Liver (tissue), 8 donors: ENCODE measurements at regions not wholly inside any gene's neighbourhood (a gene's known extent, or its start where the extent isn't known, plus 50 kb on each side); places are given as distances from the start of the nearest gene placed in this dataset.

Source experiments
- DNase-seq: peaks from one replicate; pipeline ENCODE4 v3.0.0-alpha.2; 2017; ENCODE audit warnings: low spot score
- H3K27ac ChIP-seq, 2 donors: one replicate each; pipeline ENCODE4 v1.7.0; 2013; ENCODE audit warnings: inconsistent platforms in 2 of 2, low read length in 2 of 2, control low read depth in 1 of 2, low read depth in 1 of 2, mild to moderate bottlenecking in 1 of 2
- H3K27me3 ChIP-seq, 4 donors: one replicate each; pipeline versions ENCODE4 v1.6.1 to v1.7.0; 2013; ENCODE audit warnings: low read length in 3 of 4, inconsistent platforms in 1 of 4, mild to moderate bottlenecking in 1 of 4, moderate library complexity in 1 of 4; ENCODE audit not compliant: control insufficient read depth in 4 of 4, insufficient read depth in 4 of 4
- H3K36me3 ChIP-seq, 4 donors: one replicate each; pipeline versions ENCODE4 v1.6.1 to v1.7.0; 2013; ENCODE audit warnings: low read length in 3 of 4, mild to moderate bottlenecking in 3 of 4, low read depth in 1 of 4, moderate library complexity in 1 of 4; ENCODE audit not compliant: control insufficient read depth in 4 of 4, insufficient read depth in 3 of 4
- H3K4me1 ChIP-seq, 4 donors: one replicate each; pipeline versions ENCODE4 v1.6.1 to v1.7.0; 2013; ENCODE audit warnings: low read length in 3 of 4, mild to moderate bottlenecking in 3 of 4, moderate library complexity in 1 of 4; ENCODE audit not compliant: control insufficient read depth in 4 of 4, insufficient read depth in 4 of 4
- H3K4me3 ChIP-seq, 3 donors: one replicate each; pipeline versions ENCODE4 v1.6.1 to v1.7.0; 2013; ENCODE audit warnings: low read length in 3 of 3, control low read depth in 1 of 3, low read depth in 1 of 3, mild to moderate bottlenecking in 1 of 3
- H3K9ac ChIP-seq, 2 donors: one replicate each; pipeline ENCODE4 v1.7.0; 2013; ENCODE audit warnings: low read length in 2 of 2, mild to moderate bottlenecking in 2 of 2, moderate library complexity in 2 of 2, control low read depth in 1 of 2, low read depth in 1 of 2
- H3K9me3 ChIP-seq, 4 donors: one replicate each; pipeline versions ENCODE4 v1.6.1 to v1.7.0; 2013; ENCODE audit warnings: low read length in 3 of 4; ENCODE audit not compliant: control insufficient read depth in 4 of 4
- EGR1 ChIP-seq, 2 donors: IDR thresholded peaks; 2 replicates each; pipeline ENCODE4 v1.6.1; 2016 to 2018; ENCODE audit warnings: antibody characterized with exemption in 2 of 2, low read depth in 2 of 2
- FOXA1 ChIP-seq: IDR thresholded peaks from 2 replicates; pipeline ENCODE4 v1.6.1; 2016; ENCODE audit warnings: antibody characterized with exemption
- FOXA2 ChIP-seq: IDR thresholded peaks from 2 replicates; pipeline ENCODE4 v1.6.1; 2016; ENCODE audit warnings: antibody characterized with exemption
- GABPA ChIP-seq, 2 donors: IDR thresholded peaks in 1 of 2; conservative IDR thresholded peaks in 1 of 2; 2 replicates each; pipeline ENCODE4 v1.6.1; 2016; ENCODE audit warnings: antibody characterized with exemption in 2 of 2, mild to moderate bottlenecking in 1 of 2, moderate library complexity in 1 of 2
- HNF4A ChIP-seq, 2 donors: conservative IDR thresholded peaks; 2 replicates each; pipeline ENCODE4 v1.6.1; 2016; ENCODE audit warnings: antibody characterized with exemption in 2 of 2, mild to moderate bottlenecking in 2 of 2
- HNF4G ChIP-seq: IDR thresholded peaks from 2 replicates; pipeline ENCODE4 v1.6.1; 2016; ENCODE audit warnings: antibody characterized with exemption
- JUND ChIP-seq, 2 donors: IDR thresholded peaks; 2 replicates each; pipeline ENCODE4 v1.6.1; 2016; ENCODE audit warnings: antibody characterized with exemption in 2 of 2
- NR2F2 ChIP-seq: IDR thresholded peaks from 2 replicates; pipeline ENCODE4 v1.6.1; 2016; ENCODE audit warnings: antibody characterized with exemption
- RAD21 ChIP-seq, 2 donors: IDR thresholded peaks; 2 replicates each; pipeline ENCODE4 v1.6.1; 2016; ENCODE audit warnings: antibody characterized with exemption in 2 of 2, mild to moderate bottlenecking in 2 of 2
- RXRA ChIP-seq, 2 donors: IDR thresholded peaks; 2 replicates each; pipeline ENCODE4 v1.6.1; 2017 to 2018; ENCODE audit warnings: antibody characterized with exemption in 2 of 2, mild to moderate bottlenecking in 1 of 2
- SP1 ChIP-seq: IDR thresholded peaks from 2 replicates; pipeline ENCODE4 v1.6.1; 2018; ENCODE audit warnings: antibody characterized with exemption, mild to moderate bottlenecking
- TAF1 ChIP-seq: conservative IDR thresholded peaks from 2 replicates; pipeline ENCODE4 v1.6.1; 2016; ENCODE audit warnings: antibody characterized with exemption, mild to moderate bottlenecking
- YY1 ChIP-seq: IDR thresholded peaks from 2 replicates; pipeline ENCODE4 v1.6.1; 2016; ENCODE audit warnings: antibody characterized with exemption, mild to moderate bottlenecking
- whole genome bisulfite sequencing: extraction: QIAGEN DNeasy Blood & Tissue Kit; methylation state at CpG from one replicate; pipeline ENCODE4 v1.1.7; 2013; 5-methylcytosine and 5-hydroxymethylcytosine counted together
- TF ChIP-seq, protein P1 (sequence below): fragments of 150-350 bp; IDR thresholded peaks from 2 replicates; pipeline ENCODE4 v1.5.1; 2017; ENCODE audit warnings: improper control_type of control experiment, low read depth, low read length; ENCODE audit not compliant: missing input control
- TF ChIP-seq, protein P2 (sequence below): IDR thresholded peaks from 2 replicates; pipeline ENCODE4 v1.6.1; 2016; ENCODE audit warnings: antibody characterized with exemption
- TF ChIP-seq, protein P3 (sequence below): IDR thresholded peaks from 2 replicates; pipeline ENCODE4 v1.6.1; 2016; ENCODE audit warnings: antibody characterized with exemption, mild to moderate bottlenecking
- TF ChIP-seq, protein P4 (sequence below): IDR thresholded peaks from 2 replicates; pipeline ENCODE4 v1.6.1; 2016; ENCODE audit warnings: antibody characterized with exemption
- TF ChIP-seq, protein P5 (sequence below): IDR thresholded peaks from 2 replicates; pipeline ENCODE4 v1.6.1; 2016; ENCODE audit warnings: antibody characterized with exemption
- donor health status: healthy.
- donor health status: healthy.
- donor health status: healthy.
- donor health status: healthy.
- donor health status: healthy.

DNA sequence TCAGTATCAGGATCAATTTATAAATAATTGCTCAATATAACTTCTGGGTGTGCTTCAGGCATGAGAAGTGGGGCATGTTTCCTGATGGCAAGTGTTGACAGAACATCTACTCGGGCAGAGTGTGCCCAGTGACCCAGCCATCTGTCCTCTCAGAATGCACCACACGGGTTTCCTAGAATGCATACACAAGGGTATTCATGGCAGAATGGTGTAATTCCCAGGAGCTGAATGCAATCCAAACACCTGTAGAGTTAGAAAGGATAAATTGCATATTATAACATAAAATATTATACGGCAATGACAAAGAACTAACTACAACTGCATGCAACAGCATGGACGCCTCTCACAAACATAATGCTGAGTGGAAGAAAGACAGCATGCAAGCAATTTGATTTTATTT is 391.9 kb downstream of the SIPA1L2 start (continued):
- TF ChIP-seq, protein P1, sequence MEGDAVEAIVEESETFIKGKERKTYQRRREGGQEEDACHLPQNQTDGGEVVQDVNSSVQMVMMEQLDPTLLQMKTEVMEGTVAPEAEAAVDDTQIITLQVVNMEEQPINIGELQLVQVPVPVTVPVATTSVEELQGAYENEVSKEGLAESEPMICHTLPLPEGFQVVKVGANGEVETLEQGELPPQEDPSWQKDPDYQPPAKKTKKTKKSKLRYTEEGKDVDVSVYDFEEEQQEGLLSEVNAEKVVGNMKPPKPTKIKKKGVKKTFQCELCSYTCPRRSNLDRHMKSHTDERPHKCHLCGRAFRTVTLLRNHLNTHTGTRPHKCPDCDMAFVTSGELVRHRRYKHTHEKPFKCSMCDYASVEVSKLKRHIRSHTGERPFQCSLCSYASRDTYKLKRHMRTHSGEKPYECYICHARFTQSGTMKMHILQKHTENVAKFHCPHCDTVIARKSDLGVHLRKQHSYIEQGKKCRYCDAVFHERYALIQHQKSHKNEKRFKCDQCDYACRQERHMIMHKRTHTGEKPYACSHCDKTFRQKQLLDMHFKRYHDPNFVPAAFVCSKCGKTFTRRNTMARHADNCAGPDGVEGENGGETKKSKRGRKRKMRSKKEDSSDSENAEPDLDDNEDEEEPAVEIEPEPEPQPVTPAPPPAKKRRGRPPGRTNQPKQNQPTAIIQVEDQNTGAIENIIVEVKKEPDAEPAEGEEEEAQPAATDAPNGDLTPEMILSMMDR: no peak

DNA sequence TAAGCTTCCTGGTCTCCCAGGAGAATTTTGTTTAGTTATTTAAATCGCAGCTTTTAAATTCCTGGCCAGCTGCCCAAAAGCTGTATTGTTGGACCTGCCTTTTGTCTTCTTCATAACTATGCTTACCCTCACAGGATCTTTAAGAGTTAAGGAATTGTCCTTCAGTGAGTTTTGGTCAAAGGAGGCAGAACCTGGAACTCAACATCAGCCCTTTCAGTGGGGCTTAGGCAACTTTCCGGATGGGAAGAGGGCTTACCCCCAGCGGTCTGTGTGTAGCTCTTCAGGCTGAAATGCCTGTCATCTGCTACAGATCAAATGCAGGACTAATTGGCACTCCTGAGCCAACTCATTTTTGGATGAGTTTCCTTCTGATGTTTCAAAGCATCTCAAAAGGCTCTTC is 402.6 kb downstream of the SIPA1L2 start:
- no peak for DNase-seq
- WGBS: 55% methylated on average over 3 of the region's 3 CpGs

More for the DNA sequence above, 402.6 kb downstream of the SIPA1L2 start:
- Histone ChIP-seq H3K4me3 (no peak overlapping the region), H3K9me3 (no peaks in the 10 kb centered on the region), H3K27me3 (peaks cover 0 to 8% (median 1%) of the 10 kb centered on the region in 4 donors), H3K4me1 (no peaks in the 10 kb centered on the region), H3K9ac (no peak overlapping the region), H3K36me3 (no peaks in the 10 kb centered on the region), H3K27ac (no peak overlapping the region)
- TF ChIP-seq, protein P2, sequence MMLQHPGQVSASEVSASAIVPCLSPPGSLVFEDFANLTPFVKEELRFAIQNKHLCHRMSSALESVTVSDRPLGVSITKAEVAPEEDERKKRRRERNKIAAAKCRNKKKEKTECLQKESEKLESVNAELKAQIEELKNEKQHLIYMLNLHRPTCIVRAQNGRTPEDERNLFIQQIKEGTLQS: no peak
- TF ChIP-seq NR2F2: no peak
- no peak for TF ChIP-seq GABPA (IDR thresholded peaks at IDR 0.05 in 1 of 2, conservative IDR thresholded peaks at IDR 0.05 in 1 of 2)
- no peak for TF ChIP-seq EGR1 (IDR thresholded peaks at IDR 0.05; ENCODE audit: low read depth in 2 of 2)
- TF ChIP-seq, protein P1: no peak
- no peak for TF ChIP-seq RAD21 (IDR thresholded peaks at IDR 0.05)
- no peak for TF ChIP-seq RXRA (IDR thresholded peaks at IDR 0.05)
- TF ChIP-seq, protein P3, sequence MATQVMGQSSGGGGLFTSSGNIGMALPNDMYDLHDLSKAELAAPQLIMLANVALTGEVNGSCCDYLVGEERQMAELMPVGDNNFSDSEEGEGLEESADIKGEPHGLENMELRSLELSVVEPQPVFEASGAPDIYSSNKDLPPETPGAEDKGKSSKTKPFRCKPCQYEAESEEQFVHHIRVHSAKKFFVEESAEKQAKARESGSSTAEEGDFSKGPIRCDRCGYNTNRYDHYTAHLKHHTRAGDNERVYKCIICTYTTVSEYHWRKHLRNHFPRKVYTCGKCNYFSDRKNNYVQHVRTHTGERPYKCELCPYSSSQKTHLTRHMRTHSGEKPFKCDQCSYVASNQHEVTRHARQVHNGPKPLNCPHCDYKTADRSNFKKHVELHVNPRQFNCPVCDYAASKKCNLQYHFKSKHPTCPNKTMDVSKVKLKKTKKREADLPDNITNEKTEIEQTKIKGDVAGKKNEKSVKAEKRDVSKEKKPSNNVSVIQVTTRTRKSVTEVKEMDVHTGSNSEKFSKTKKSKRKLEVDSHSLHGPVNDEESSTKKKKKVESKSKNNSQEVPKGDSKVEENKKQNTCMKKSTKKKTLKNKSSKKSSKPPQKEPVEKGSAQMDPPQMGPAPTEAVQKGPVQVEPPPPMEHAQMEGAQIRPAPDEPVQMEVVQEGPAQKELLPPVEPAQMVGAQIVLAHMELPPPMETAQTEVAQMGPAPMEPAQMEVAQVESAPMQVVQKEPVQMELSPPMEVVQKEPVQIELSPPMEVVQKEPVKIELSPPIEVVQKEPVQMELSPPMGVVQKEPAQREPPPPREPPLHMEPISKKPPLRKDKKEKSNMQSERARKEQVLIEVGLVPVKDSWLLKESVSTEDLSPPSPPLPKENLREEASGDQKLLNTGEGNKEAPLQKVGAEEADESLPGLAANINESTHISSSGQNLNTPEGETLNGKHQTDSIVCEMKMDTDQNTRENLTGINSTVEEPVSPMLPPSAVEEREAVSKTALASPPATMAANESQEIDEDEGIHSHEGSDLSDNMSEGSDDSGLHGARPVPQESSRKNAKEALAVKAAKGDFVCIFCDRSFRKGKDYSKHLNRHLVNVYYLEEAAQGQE: no peak
- no peak for TF ChIP-seq FOXA1
- no peak for TF ChIP-seq YY1
- no peak for TF ChIP-seq HNF4G
- no peak for TF ChIP-seq HNF4A (conservative IDR thresholded peaks at IDR 0.05)
- no peak for TF ChIP-seq SP1
- TF ChIP-seq, protein P4, sequence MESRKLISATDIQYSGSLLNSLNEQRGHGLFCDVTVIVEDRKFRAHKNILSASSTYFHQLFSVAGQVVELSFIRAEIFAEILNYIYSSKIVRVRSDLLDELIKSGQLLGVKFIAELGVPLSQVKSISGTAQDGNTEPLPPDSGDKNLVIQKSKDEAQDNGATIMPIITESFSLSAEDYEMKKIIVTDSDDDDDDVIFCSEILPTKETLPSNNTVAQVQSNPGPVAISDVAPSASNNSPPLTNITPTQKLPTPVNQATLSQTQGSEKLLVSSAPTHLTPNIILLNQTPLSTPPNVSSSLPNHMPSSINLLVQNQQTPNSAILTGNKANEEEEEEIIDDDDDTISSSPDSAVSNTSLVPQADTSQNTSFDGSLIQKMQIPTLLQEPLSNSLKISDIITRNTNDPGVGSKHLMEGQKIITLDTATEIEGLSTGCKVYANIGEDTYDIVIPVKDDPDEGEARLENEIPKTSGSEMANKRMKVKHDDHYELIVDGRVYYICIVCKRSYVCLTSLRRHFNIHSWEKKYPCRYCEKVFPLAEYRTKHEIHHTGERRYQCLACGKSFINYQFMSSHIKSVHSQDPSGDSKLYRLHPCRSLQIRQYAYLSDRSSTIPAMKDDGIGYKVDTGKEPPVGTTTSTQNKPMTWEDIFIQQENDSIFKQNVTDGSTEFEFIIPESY: no peak
- TF ChIP-seq, protein P5, sequence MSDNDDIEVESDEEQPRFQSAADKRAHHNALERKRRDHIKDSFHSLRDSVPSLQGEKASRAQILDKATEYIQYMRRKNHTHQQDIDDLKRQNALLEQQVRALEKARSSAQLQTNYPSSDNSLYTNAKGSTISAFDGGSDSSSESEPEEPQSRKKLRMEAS: no peak
- TF ChIP-seq JUND (IDR thresholded peaks at IDR 0.05): no peak
- TF ChIP-seq TAF1: no peak
- no peak for TF ChIP-seq FOXA2
